ENCODE measurements at regions not wholly inside any gene's neighbourhood (a gene's known extent, or its start where the extent isn't known, plus 50 kb on each side); places are given as distances from the start of the nearest gene placed in this dataset.

DNA sequence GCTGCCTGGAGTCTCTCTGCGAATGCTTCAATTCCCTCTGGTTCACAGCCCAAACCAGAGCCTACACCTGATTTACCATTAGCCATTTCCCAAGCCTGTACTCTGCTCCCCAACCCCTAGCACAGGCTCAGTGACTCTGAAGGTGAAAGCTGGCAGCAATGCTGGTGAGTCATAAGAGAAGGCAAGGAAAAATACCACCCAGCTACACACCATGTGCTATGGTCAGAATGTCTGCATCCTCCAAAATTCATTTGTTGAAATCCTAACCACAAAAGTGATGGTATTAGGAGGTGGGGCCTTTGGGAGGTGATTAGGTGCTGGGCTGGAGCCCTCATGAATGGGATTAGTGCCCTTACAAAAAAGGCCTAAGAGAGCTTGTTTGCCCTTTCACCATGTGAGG is 117.1 kb upstream of the TJP1 start:
- TF ChIP-seq, protein P1, sequence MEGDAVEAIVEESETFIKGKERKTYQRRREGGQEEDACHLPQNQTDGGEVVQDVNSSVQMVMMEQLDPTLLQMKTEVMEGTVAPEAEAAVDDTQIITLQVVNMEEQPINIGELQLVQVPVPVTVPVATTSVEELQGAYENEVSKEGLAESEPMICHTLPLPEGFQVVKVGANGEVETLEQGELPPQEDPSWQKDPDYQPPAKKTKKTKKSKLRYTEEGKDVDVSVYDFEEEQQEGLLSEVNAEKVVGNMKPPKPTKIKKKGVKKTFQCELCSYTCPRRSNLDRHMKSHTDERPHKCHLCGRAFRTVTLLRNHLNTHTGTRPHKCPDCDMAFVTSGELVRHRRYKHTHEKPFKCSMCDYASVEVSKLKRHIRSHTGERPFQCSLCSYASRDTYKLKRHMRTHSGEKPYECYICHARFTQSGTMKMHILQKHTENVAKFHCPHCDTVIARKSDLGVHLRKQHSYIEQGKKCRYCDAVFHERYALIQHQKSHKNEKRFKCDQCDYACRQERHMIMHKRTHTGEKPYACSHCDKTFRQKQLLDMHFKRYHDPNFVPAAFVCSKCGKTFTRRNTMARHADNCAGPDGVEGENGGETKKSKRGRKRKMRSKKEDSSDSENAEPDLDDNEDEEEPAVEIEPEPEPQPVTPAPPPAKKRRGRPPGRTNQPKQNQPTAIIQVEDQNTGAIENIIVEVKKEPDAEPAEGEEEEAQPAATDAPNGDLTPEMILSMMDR (IDR thresholded peaks at IDR 0.05; ENCODE audit: low read depth, low read length): no peak
- TF ChIP-seq, protein P2, sequence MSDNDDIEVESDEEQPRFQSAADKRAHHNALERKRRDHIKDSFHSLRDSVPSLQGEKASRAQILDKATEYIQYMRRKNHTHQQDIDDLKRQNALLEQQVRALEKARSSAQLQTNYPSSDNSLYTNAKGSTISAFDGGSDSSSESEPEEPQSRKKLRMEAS (IDR thresholded peaks at IDR 0.05; ENCODE audit: low read depth, low read length): no peak
- no peak for TF ChIP-seq POLR2A (IDR thresholded peaks at IDR 0.05; ENCODE audit: extremely low read depth, insufficient read length)
- TF ChIP-seq MYC (IDR thresholded peaks at IDR 0.05; ENCODE audit: low read depth, low read length): no peak

Data from NB4 (cell line).